ENCODE measurements at regions not wholly inside any gene's neighbourhood (a gene's known extent, or its start where the extent isn't known, plus 50 kb on each side); places are given as distances from the start of the nearest gene placed in this dataset.

DNA sequence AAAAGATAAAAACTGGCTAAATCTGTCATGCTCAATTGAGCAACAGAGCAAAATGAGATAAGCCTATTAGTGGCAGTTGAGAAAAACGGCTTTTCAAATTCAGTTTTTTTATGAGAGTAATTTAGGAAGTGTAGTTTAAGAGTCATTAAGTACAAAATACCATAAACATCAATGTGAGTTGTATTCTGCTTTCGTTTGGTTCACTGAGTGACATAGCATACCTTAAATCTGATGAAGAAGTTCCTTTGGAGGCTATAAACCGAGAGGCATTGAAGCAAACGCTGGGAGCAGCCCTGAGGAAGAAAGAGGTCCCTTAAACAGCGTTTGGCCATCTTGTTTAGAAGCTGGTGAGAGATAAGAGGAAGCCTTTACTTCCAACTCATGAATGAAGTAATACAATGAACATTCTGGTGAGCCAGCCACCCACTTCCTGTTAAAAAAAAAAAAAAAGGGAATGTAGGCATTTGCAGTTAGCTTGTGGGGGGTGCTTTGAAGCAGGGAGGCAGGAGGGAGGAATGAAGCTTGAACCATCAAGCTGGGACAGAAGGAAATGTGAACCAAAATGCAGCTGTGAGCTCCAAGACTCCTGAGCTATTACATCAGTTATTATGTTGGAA is 132.3 kb downstream of the ZNF330 start:
- TF ChIP-seq, protein P1, sequence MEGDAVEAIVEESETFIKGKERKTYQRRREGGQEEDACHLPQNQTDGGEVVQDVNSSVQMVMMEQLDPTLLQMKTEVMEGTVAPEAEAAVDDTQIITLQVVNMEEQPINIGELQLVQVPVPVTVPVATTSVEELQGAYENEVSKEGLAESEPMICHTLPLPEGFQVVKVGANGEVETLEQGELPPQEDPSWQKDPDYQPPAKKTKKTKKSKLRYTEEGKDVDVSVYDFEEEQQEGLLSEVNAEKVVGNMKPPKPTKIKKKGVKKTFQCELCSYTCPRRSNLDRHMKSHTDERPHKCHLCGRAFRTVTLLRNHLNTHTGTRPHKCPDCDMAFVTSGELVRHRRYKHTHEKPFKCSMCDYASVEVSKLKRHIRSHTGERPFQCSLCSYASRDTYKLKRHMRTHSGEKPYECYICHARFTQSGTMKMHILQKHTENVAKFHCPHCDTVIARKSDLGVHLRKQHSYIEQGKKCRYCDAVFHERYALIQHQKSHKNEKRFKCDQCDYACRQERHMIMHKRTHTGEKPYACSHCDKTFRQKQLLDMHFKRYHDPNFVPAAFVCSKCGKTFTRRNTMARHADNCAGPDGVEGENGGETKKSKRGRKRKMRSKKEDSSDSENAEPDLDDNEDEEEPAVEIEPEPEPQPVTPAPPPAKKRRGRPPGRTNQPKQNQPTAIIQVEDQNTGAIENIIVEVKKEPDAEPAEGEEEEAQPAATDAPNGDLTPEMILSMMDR (conservative IDR thresholded peaks at IDR 0.05): no peak
- no peak for TF ChIP-seq EZH2 (IDR thresholded peaks at IDR 0.05; ENCODE audit: low read depth)
